HepG2 (cell line): ENCODE measurements at regions not wholly inside any gene's neighbourhood (a gene's known extent, or its start where the extent isn't known, plus 50 kb on each side); places are given as distances from the start of the nearest gene placed in this dataset.

Experiments used
- ATAC-seq: fragments of 200-7000 bp; cut with Tn5 transposase; 3 replicates; pipeline ENCODE4 v1.9.1; 2020; ENCODE audit warnings: mild to moderate bottlenecking, moderate library complexity
- BruUV-seq: library from RNA; stranded (reverse); fragments of 400-500 nt; replicated peaks from 2 replicates; lab custom pipeline; 2021; lab: Mats Ljungman, UMichigan
- CTCF ChIA-PET: fragments of 300-600 bp; formaldehyde crosslinking; extraction: SDS; loops from one replicate; lab custom pipeline; 2021; ENCODE audit warnings: low total read pairs, inconsistent platforms, low intra/inter-chr PET ratio; lab: Yijun Ruan, JAX
- POLR2A ChIA-PET: fragments of 350-600 bp; sonication (Branson Sonifier 250); formaldehyde crosslinking; loops from one replicate; lab custom pipeline; 2020; ENCODE audit warnings: antibody characterized with exemption, inconsistent platforms; lab: Yijun Ruan, JAX
- DNase-seq: peaks from one replicate; pipeline ENCODE4 v3.0.0-alpha.2; 2015; ENCODE audit warnings: low spot score
- FAIRE-seq: peaks from 3 replicates; lab custom pipeline; 2011; peaks lifted over from hg19 to GRCh38; lab: Jason Lieb, UNC
- H2AFZ ChIP-seq: one replicate; pipeline ENCODE4 v1.6.1; 2011; ENCODE audit warnings: low read length, inconsistent platforms
- H3K27ac ChIP-seq: fragments of 300-600 bp; 3 replicates; pipeline ENCODE4 v1.8.0; 2011; ENCODE audit warnings: mixed run types, mild to moderate bottlenecking, mixed read lengths, low read length, inconsistent platforms; ENCODE audit not compliant: insufficient read depth; ENCODE audit errors: extremely low read length
- H3K27me3 ChIP-seq, 2 experiments: fragments of 200-600 bp in 1 of 2; 2 replicates in 1 of 2; 3 replicates in 1 of 2; pipeline versions ENCODE4 v1.6.0 to v1.8.0; 2011; ENCODE audit warnings: low read length in 2 of 2, mild to moderate bottlenecking in 2 of 2, moderate library complexity in 2 of 2, inconsistent platforms in 1 of 2; ENCODE audit not compliant: insufficient read depth in 2 of 2, control insufficient read depth in 1 of 2
- H3K36me3 ChIP-seq, 2 experiments: fragments of 200-600 bp in 1 of 2; replicated peaks in 1 of 2; 2 replicates in 1 of 2; 3 replicates in 1 of 2; pipeline versions ENCODE4 v1.5.1 to v1.8.0; 2011; ENCODE audit warnings: low read length in 2 of 2, inconsistent platforms in 1 of 2; ENCODE audit not compliant: insufficient read depth in 2 of 2, control insufficient read depth in 1 of 2
- H3K4me1 ChIP-seq: 2 replicates; pipeline ENCODE4 v1.5.1; 2012; ENCODE audit warnings: low read length, inconsistent platforms; ENCODE audit not compliant: insufficient read depth
- H3K4me2 ChIP-seq: 2 replicates; pipeline ENCODE4 v1.6.0; 2011; ENCODE audit warnings: low read depth, low read length, inconsistent platforms
- H3K4me3 ChIP-seq, 3 experiments: fragments of 200-600 bp in 1 of 3; sonication (generic), shearing (Covaris generic) in 1 of 3; replicated peaks in 1 of 3; 2 replicates each; pipeline ENCODE4 v1.5.1; 2011 to 2016; ENCODE audit warnings: low read length in 3 of 3, inconsistent platforms in 2 of 3, low read depth in 2 of 3, mild to moderate bottlenecking in 2 of 3, control low read depth in 1 of 3, mixed read lengths in 1 of 3; ENCODE audit not compliant: insufficient read depth in 1 of 3
- H3K79me2 ChIP-seq: one replicate; pipeline ENCODE4 v1.6.1; 2011; ENCODE audit warnings: low read length, inconsistent platforms; ENCODE audit not compliant: insufficient read depth
- H3K9ac ChIP-seq: 2 replicates; pipeline ENCODE4 v1.6.0; 2011; ENCODE audit warnings: mild to moderate bottlenecking, low read depth, low read length, inconsistent platforms; ENCODE audit not compliant: insufficient read depth
- H3K9me3 ChIP-seq: 2 replicates; pipeline ENCODE4 v1.5.1; 2012; ENCODE audit warnings: mild to moderate bottlenecking, low read length
- H4K20me1 ChIP-seq: 2 replicates; pipeline ENCODE4 v1.6.0; 2011; ENCODE audit warnings: inconsistent platforms, mild to moderate bottlenecking, low read length, moderate library complexity; ENCODE audit not compliant: insufficient read depth
- JUN ChIP-seq: sonication (generic); formaldehyde crosslinking; IDR thresholded peaks from 2 replicates; pipeline ENCODE4 v1.4.0; 2020; ENCODE audit warnings: mild to moderate bottlenecking, missing genetic modification reagents
- MED13 ChIP-seq: sonication (generic); formaldehyde crosslinking; IDR thresholded peaks from 2 replicates; pipeline ENCODE4 v1.5.0; 2020; ENCODE audit warnings: missing genetic modification reagents
- MIER3 ChIP-seq: IDR thresholded peaks from 2 replicates; pipeline ENCODE4 v1.6.1; 2016; ENCODE audit warnings: missing compliant biosample characterization, borderline replicate concordance
- MXD4 ChIP-seq: IDR thresholded peaks from 2 replicates; pipeline ENCODE4 v1.6.1; 2016; ENCODE audit warnings: mild to moderate bottlenecking, missing biosample characterization, missing genetic modification reagents
- RBM39 ChIP-seq: fragments of 200-400 bp; formaldehyde crosslinking; IDR thresholded peaks from one replicate; pipeline ENCODE4 v1.6.1; 2018; ENCODE audit warnings: antibody characterized with exemption, mild to moderate bottlenecking, low read depth, low read length; ENCODE audit not compliant: poor library complexity, severe bottlenecking
- SMARCC2 ChIP-seq: fragments of 450-650 bp; IDR thresholded peaks from 2 replicates; pipeline ENCODE4 v1.6.1; 2017; ENCODE audit warnings: antibody characterized with exemption, mild to moderate bottlenecking
- ZKSCAN5 ChIP-seq: sonication (generic); formaldehyde crosslinking; IDR thresholded peaks from 2 replicates; pipeline ENCODE4 v1.5.1; 2020; ENCODE audit warnings: mild to moderate bottlenecking, missing genetic modification reagents
- ZNF598 ChIP-seq: sonication (generic); formaldehyde crosslinking; IDR thresholded peaks from 2 replicates; pipeline ENCODE4 v1.5.1; 2020; ENCODE audit warnings: mild to moderate bottlenecking, missing genetic modification reagents, borderline replicate concordance
- ZNF891 ChIP-seq: sonication (generic); formaldehyde crosslinking; IDR thresholded peaks from 2 replicates; pipeline ENCODE4 v1.5.0; 2020; ENCODE audit warnings: mild to moderate bottlenecking, missing genetic modification reagents
- in situ Hi-C: cut with HindIII; loops from 2 replicates; pipeline ENCODE4 v1.10.0; 2017; ENCODE audit warnings: low pct_unique_long_range_greater_than_20kb; ENCODE audit not compliant: extremely low pct_ligation_motif_present
- intact Hi-C: fragments of 100-400 bp; cut with micrococcal nuclease; formaldehyde crosslinking; loops from one replicate; pipeline ENCODE4 v1.10.0; 2022; ENCODE audit not compliant: unreplicated experiment
- TF ChIP-seq, protein P1 (sequence below): sonication (generic); formaldehyde crosslinking; conservative IDR thresholded peaks from 2 replicates; pipeline ENCODE4 v1.4.0; 2020; ENCODE audit warnings: mild to moderate bottlenecking, missing genetic modification reagents, moderate library complexity
- TF ChIP-seq, protein P2 (sequence below): sonication (generic); formaldehyde crosslinking; IDR thresholded peaks from 2 replicates; pipeline ENCODE4 v1.4.0; 2020; ENCODE audit warnings: mild to moderate bottlenecking, missing genetic modification reagents, borderline replicate concordance
- TF ChIP-seq, protein P3 (sequence below): IDR thresholded peaks from 2 replicates; pipeline ENCODE4 v1.6.1; 2012; ENCODE audit warnings: inconsistent platforms
- TF ChIP-seq, protein P4 (sequence below): fragments of 450-650 bp; IDR thresholded peaks from 2 replicates; pipeline ENCODE4 v1.6.1; 2017

DNA sequence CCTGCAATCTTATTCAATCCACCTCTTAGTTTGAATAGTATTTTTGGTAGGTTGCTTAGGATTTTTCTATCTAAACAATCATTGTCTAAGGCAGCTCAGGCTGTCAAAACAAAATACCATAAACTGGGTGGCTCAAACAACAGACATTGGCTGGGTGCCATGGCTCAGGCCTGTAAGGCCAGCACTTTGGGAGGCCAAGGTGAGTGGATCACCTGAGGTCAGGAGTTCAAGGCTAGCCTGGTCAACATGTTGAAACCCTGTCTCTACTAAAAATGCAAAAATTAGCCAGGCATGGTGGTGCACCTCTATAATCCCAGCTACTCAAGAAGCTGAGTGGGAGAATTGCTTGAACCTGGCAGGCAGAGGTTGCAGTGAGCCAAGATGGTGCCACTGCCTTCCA, 126.7 kb downstream of the CYLD start:
- ChIA-PET POLR2A (no interaction called here), CTCF (no interaction called here)
- TF ChIP-seq JUN, result no peak
- TF ChIP-seq, protein P1, sequence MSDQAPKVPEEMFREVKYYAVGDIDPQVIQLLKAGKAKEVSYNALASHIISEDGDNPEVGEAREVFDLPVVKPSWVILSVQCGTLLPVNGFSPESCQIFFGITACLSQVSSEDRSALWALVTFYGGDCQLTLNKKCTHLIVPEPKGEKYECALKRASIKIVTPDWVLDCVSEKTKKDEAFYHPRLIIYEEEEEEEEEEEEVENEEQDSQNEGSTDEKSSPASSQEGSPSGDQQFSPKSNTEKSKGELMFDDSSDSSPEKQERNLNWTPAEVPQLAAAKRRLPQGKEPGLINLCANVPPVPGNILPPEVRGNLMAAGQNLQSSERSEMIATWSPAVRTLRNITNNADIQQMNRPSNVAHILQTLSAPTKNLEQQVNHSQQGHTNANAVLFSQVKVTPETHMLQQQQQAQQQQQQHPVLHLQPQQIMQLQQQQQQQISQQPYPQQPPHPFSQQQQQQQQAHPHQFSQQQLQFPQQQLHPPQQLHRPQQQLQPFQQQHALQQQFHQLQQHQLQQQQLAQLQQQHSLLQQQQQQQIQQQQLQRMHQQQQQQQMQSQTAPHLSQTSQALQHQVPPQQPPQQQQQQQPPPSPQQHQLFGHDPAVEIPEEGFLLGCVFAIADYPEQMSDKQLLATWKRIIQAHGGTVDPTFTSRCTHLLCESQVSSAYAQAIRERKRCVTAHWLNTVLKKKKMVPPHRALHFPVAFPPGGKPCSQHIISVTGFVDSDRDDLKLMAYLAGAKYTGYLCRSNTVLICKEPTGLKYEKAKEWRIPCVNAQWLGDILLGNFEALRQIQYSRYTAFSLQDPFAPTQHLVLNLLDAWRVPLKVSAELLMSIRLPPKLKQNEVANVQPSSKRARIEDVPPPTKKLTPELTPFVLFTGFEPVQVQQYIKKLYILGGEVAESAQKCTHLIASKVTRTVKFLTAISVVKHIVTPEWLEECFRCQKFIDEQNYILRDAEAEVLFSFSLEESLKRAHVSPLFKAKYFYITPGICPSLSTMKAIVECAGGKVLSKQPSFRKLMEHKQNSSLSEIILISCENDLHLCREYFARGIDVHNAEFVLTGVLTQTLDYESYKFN, result no peak
- no peak for TF ChIP-seq ZNF891
- TF ChIP-seq, protein P2, sequence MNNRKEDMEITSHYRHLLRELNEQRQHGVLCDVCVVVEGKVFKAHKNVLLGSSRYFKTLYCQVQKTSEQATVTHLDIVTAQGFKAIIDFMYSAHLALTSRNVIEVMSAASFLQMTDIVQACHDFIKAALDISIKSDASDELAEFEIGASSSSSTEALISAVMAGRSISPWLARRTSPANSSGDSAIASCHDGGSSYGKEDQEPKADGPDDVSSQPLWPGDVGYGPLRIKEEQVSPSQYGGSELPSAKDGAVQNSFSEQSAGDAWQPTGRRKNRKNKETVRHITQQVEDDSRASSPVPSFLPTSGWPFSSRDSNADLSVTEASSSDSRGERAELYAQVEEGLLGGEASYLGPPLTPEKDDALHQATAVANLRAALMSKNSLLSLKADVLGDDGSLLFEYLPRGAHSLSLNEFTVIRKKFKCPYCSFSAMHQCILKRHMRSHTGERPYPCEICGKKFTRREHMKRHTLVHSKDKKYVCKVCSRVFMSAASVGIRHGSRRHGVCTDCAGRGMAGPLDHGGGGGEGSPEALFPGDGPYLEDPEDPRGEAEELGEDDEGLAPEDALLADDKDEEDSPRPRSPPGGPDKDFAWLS (CRISPR knock-in tag), result no peak
- TF ChIP-seq ZNF598 (CRISPR knock-in tag), result no peak
- TF ChIP-seq RBM39, result no peak
- no peak for TF ChIP-seq SMARCC2
- no peak for TF ChIP-seq ZKSCAN5 (CRISPR knock-in tag)
- TF ChIP-seq MXD4 (CRISPR knock-in tag), result no peak
- no peak for TF ChIP-seq MIER3 (CRISPR knock-in tag)
- TF ChIP-seq MED13 (CRISPR knock-in tag), result no peak
- TF ChIP-seq, protein P3, sequence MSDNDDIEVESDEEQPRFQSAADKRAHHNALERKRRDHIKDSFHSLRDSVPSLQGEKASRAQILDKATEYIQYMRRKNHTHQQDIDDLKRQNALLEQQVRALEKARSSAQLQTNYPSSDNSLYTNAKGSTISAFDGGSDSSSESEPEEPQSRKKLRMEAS, result no peak
- TF ChIP-seq, protein P4, sequence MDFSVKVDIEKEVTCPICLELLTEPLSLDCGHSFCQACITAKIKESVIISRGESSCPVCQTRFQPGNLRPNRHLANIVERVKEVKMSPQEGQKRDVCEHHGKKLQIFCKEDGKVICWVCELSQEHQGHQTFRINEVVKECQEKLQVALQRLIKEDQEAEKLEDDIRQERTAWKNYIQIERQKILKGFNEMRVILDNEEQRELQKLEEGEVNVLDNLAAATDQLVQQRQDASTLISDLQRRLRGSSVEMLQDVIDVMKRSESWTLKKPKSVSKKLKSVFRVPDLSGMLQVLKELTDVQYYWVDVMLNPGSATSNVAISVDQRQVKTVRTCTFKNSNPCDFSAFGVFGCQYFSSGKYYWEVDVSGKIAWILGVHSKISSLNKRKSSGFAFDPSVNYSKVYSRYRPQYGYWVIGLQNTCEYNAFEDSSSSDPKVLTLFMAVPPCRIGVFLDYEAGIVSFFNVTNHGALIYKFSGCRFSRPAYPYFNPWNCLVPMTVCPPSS, result no peak
- no peaks in the 10 kb centered on the region for H3K27me3 ChIP-seq
- peaks cover 8% of the 10 kb centered on the region; the same call in 1 of the 2 replicates for H3K9me3 ChIP-seq
- BruUV-seq, result no TSS peak
- no peak overlapping the region for H2AFZ ChIP-seq
- no peaks in the 10 kb centered on the region for H3K36me3 ChIP-seq
- H3K79me2 ChIP-seq, result no peaks in the 10 kb centered on the region
- no peaks in the 10 kb centered on the region for H3K4me1 ChIP-seq
- no peak overlapping the region for H3K4me3 ChIP-seq
- in situ Hi-C loops, result no loop called here
- intact Hi-C loops, result no loop called here
- no peak overlapping the region for H3K27ac ChIP-seq
- no peak overlapping the region for H3K9ac ChIP-seq
- H4K20me1 ChIP-seq, result no peaks in the 10 kb centered on the region
- H3K4me2 ChIP-seq, result no peak overlapping the region
- FAIRE-seq (no peak), ATAC-seq (no peak), DNase-seq (no peak)
